ENCODE measurements at regions not wholly inside any gene's neighbourhood (a gene's known extent, or its start where the extent isn't known, plus 50 kb on each side); places are given as distances from the start of the nearest gene placed in this dataset.

- no peak for DNase-seq (ENCODE audit: low spot score)
Observed at GRCh38 chr18:67875060-67875459, 358.5 kb upstream of the DSEL start.

DNA sequence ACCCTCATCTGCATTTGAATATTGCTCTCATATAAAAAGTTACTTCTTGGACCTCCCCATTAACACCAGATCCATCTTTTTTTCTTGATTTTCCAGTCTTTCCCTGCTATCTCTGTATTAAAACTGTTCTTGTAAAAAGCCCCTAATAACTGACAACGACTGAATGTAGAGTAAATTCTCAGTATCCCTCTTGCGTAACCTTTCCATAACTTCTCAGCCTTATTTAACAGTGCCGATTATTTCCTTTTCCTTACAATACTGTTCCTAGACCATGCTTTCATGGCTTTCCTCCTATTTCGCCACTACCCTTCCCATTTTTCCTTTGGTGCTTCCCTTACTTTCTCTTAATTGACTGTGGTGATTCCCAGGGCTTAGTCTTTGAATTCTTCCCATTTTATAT is 348.9 kb upstream of the DSEL start:
- DNase-seq (ENCODE audit: low spot score), result no peak

- no peak for DNase-seq (ENCODE audit: low spot score)
Observed at GRCh38 chr18:67864677-67865340, 348.3 kb upstream of the DSEL start.

DNA sequence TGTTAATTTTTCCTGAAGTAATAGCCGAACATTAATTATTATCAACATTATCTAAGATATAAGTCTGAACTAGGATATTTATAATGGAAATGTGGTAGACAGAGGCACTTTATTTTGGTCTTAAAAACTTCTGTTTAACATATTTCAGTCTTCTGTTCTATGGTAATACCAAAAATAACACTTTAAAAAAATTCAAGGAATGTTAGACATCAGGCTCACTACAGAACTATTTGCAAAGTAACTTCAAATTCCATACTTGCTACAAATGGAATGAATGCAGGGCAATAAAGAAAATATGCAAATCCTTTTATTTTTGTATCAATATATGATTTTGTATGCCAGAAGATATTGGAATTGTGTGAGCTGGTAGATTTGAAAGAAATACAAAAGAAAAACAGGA is 345.5 kb upstream of the DSEL start:
- DNase-seq (ENCODE audit: low spot score), result no peak

GRCh38 chr18:67854340-67854739 is 337.8 kb upstream of the DSEL start:
- no peak for DNase-seq (ENCODE audit: low spot score)

GRCh38 chr18:67846422-67847098 is 330.0 kb upstream of the DSEL start:
- DNase-seq (ENCODE audit: low spot score), result no peak

- DNase-seq (ENCODE audit: low spot score), result no peak
Observed at GRCh38 chr18:67845035-67845434, 328.5 kb upstream of the DSEL start.

GRCh38 chr18:67840379-67840778 is 323.9 kb upstream of the DSEL start:
- no peak for DNase-seq (ENCODE audit: low spot score)

DNA sequence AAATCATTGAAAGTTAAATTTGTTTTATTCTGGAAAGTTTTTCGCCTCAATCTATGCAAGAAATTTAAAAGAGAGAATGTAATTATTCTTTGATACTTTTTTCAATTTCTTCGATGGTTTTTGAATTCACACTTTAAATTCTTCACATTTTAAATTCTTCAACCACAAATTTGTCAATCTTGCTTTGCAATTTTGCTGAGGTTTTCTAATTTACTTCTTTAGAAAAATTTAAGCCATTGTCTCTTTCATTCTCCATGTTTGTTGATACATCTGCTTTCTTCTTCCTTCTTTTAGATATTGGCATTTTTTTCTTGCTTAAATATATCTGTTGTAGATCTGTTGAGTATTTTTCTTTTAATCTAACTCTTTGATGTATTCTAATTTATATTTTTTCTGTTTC is 301.9 kb upstream of the DSEL start:
- DNase-seq (ENCODE audit: low spot score), result no peak

DNA sequence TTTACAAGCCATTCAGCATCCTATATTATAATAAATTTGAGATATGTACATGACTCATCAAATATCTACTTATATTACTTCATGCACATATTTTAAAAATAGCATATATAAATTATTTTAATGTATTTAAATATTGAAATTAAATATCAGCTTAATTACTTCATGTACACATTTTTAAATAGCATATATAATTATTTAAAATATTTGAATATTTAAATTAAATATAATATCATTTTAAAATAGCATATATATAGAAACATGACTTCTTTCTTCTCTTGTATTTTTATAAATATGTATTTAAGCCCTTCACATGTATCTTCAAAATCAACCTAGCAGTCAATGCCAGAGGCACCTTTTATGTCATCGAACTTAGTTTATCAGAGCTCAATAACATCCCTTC is 298.8 kb upstream of the DSEL start:
- DNase-seq (ENCODE audit: low spot score), result no peak

GRCh38 chr18:67813380-67814028 is 297.0 kb upstream of the DSEL start:
- no peak for DNase-seq (ENCODE audit: low spot score)

GRCh38 chr18:67805261-67805660 is 288.7 kb upstream of the DSEL start:
- DNase-seq (ENCODE audit: low spot score), result no peak

DNA sequence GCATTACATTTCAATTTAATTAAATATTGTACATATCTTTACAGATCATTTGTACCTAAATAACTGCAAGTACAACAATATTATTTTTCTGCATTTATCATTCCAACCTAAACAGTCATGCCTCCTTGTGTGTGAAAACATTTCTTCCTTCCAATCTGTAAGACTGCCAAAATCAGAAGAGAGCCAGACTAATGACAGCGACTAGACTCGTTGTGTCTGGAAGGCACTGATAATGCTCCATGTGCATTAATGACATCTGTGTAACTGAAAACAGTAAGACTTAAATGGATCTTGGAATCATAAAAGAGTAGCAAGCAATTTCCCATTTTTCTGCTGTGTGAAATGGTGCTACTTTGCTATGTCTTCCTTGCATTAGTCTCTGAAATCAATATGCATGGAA is 278.0 kb upstream of the DSEL start:
- no peak for DNase-seq (ENCODE audit: low spot score)

GRCh38 chr18:67790527-67790926 is 274.0 kb upstream of the DSEL start:
- no peak for DNase-seq (ENCODE audit: low spot score)

DNA sequence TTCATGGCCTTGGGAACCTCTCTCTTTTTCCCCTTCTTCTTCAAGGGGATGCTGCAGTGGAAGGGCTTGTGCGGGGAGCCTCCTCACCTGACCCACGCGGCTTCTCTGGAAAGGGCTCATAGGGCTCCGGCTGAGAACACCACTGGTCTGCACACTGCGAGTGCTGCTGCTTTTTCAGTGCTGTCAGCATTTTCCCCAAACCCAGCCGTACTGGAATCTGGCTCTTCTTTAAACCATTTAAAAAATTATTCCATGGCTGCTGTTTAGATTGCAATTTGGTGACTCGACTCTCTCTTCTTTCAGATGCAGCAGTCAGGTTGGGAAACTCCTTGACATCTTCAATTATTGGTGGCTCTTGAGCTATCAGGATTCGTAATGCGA is 272.6 kb upstream of the DSEL start:
- DNase-seq (ENCODE audit: low spot score), result no peak

GRCh38 chr18:67788310-67789164 is 272.0 kb upstream of the DSEL start:
- no peak for DNase-seq (ENCODE audit: low spot score)

DNA sequence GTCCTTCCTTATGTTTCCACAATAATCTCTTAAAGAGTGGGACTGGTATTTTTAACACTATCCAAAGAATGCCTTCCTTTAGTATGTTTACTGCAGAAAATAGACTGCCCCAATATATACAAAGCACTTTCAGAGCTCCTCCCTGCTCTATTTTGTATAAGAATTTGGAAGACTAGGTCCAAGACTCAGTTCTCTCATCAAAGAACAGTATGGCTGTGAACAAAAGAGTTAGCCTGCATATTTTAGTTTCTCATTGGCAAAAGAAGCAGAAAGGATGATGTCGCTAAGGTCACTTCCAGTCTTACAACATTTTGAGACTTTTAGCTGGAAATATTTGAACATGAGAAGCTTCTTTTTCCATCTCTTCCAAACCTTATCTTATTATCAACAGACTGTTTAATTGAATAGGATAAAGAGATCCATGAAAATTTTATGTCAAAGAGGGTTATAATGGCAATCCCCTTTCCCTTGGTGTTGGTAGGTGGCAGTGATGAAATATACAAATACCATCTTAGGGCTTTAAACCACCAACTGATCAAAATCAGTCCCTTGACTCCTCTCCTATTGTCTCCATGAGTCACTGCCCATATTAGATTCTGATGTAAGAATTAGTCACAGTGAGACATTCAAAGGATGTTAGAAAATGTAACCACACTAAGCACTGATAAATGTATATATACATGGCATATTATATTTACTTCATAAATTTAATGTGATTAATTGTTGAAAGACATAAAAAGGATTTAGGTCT is 266.9 kb upstream of the DSEL start:
- DNase-seq (ENCODE audit: low spot score), result no peak

- no peak for DNase-seq (ENCODE audit: low spot score)
Observed at GRCh38 chr18:67778016-67778415, 261.5 kb upstream of the DSEL start.

- no peak for DNase-seq (ENCODE audit: low spot score)
Observed at GRCh38 chr18:67776929-67777328, 260.4 kb upstream of the DSEL start.

GRCh38 chr18:67771271-67771670 is 254.8 kb upstream of the DSEL start:
- DNase-seq (ENCODE audit: low spot score), result no peak

- DNase-seq (ENCODE audit: low spot score), result no peak
Observed at GRCh38 chr18:67770520-67770919, 254.0 kb upstream of the DSEL start.

- DNase-seq (ENCODE audit: low spot score), result no peak
Observed at GRCh38 chr18:67766930-67767329, 250.4 kb upstream of the DSEL start.
